HG03139 (cell line): ENCODE measurements at regions not wholly inside any gene's neighbourhood (a gene's known extent, or its start where the extent isn't known, plus 50 kb on each side); places are given as distances from the start of the nearest gene placed in this dataset.
"Not testable (repeated sequence)": the region's sequence is repeated elsewhere in the genome, so short reads cannot be mapped to it uniquely, and the experiment has no call there.

Source experiments
- ATAC-seq: cut with Tn5 transposase; IDR thresholded peaks from one replicate; pipeline ENCODE4 v1.9.1; 2021; ENCODE audit not compliant: unreplicated experiment

DNA sequence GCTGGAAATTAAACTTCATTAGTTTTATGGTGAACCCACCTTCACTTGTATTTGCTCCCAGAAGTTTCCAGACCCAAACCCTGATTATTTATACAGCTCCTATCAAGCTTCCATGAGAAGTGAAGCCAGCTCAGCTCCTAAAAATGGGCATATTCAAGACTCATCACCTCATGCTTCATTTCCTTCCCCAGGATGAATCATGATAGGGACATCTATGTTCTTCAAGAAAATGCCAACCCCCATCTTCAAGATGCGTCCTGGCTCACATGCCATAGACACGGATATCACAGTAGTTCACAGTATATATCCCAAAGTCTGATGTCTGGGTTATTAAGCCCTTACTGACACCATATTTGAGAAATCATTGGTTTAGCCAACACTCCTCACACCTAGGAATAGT lies 217.6 kb downstream of the NPR3 start:
- no peak for ATAC-seq

DNA sequence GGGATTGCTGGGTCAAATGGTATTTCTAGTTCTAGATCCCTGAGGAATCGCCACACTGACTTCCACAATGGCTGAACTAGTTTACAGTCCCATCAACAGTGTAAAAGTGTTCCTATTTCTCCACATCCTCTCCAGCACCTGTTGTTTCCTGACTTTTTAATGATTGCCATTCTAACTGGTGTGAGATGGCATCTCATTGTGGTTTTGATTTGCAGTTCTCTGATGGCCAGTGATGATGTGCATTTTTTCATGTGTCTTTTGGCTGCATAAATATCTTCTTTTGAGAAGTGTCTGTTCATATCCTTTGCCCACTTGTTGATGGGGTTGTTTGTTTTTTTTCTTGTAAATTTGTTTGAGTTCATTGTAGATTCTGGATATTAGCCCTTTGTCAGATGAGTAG lies 220.3 kb downstream of the NPR3 start:
- ATAC-seq: not testable (repeated sequence)

DNA sequence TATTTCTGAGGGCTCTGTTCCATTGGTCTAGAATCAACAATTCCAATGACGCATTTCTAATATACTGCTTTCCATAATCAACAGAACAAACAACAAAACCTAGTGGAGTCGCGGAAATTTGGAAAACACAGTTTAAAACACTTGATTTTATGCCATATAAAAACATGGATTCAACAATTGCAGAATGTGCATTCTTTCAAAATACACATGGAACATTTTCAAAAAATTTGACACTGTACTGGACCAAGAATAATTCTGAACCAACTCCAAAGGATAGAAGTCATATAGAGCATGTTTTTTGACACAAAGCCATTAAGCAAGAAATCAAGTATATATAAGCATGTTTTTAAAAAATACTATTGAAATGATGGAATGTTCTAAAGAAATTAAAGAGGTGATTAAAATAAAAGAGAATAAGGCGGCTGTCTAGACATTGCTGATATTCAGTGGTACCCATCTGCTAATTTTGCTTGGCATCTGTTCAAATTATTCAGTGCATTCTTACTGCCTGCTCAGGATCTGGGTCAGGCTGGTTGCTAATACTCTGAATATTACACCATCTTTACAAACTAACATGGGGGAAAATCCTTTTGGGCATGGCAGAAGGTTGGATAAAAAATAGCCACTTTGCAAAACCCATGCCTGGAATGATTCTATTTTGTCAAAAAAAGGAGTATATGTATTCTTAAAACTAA lies 221.3 kb downstream of the NPR3 start:
- no peak for ATAC-seq

DNA sequence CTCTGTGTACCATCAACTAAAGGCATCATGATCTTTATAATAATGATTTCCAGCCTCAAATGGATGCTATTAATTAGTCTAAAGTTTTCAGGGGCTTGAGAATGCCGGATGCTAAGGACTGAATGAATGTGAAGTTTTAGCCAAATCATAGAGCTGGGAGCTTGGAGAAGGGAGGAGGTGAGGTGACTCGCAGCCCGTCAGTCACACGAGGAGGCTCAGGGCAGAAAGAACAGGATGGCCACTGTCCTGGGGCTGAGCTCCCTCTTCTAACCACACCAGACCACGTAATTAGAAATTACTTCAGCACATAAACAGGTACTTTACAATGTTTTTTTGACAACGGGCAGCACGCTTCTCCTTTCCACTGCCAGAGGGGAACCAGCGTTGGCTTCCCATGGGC lies 222.6 kb downstream of the NPR3 start:
- ATAC-seq: no peak

DNA sequence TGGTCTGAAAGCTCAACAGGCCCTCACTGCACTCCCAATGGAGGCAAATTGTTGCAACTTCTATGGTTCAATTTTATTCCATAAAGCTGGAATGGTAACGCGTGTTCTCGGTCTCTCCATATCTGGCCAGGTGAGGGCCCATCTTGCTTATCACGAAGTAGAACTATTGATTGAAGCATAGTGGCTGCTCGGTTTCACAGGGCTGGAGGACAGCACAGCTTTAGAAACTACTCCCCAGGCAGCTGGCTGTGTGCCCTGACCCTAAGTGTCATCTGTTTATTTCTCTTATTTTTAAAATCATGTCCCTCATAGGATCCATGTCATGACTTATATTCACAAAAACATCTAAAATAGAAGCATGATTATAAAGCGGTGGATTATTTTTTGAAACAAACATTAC lies 223.4 kb downstream of the NPR3 start:
- no peak for ATAC-seq

DNA sequence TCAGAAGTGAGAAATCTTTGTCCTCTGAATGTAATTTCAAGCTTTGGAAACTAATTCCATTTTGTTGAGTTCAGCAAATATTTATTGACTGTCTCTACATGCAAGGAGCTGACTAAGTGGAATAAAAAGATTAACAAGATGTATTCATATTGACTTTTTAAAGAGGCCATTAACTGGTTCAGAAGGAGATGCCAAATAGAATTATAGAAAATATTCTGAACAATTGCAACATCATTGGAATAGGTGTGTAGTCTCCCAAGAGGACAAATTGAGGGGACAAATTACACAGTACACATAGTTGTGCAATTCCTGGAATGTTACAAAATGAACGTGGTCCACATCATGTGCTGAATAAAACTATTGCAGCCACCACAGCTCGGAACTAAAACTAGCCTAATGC lies 224.2 kb downstream of the NPR3 start:
- ATAC-seq: no peak

DNA sequence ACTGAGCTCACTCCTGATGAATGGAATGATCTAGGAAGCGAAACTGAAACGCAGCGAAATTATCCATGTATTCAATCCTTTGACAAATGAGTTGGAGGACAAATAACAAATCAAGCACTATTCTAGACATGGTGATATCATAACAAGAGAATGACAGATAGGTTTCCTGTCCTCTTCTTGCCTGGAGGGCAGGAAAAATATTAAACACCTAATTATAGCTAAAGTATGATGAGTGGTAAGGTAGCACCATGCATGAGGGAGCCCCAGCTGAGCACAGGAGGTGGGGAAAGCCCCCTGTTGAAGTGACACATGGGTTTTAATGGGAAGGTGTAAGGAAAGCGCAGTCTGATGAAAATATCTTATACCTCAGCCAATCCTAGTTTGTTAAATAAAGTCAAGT lies 225.2 kb downstream of the NPR3 start:
- ATAC-seq: no peak

DNA sequence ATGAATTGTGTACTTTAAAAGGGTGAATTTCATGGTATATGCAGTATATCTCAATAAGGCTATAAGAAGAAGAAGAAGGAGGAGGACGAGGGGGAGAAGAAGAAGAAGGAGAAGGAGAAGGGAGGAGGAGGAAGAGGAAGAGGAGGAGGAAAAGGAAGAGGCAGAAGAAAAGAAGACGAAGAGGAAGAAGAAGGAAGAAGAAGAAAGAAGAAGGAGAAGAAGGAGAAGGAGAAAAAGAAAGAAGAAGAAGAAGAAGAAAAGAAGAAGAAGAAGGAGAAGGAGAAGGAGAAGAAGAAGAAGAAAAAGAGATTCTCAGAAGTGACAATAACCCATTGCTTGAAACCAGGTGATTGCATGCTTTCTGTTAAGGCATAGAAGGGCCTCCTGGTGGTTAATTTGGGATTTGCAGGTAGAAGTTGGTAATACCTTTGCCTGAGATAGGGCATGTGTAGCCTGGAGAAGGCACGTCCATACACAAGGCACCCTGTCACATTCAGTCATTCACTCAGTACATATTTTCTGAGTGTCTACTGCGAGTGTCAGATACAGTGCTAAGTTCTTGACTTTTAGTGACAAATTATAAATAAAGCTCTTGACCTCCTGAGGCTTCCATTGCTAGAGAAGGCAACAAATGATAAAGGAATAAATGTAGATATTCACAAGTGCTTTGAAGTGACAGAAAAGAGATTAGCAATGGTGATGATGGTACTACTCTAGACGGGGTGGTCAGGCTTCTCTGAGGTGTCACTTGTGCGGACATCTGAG lies 231.3 kb downstream of the NPR3 start:
- peak; percentile 77 for ATAC-seq

DNA sequence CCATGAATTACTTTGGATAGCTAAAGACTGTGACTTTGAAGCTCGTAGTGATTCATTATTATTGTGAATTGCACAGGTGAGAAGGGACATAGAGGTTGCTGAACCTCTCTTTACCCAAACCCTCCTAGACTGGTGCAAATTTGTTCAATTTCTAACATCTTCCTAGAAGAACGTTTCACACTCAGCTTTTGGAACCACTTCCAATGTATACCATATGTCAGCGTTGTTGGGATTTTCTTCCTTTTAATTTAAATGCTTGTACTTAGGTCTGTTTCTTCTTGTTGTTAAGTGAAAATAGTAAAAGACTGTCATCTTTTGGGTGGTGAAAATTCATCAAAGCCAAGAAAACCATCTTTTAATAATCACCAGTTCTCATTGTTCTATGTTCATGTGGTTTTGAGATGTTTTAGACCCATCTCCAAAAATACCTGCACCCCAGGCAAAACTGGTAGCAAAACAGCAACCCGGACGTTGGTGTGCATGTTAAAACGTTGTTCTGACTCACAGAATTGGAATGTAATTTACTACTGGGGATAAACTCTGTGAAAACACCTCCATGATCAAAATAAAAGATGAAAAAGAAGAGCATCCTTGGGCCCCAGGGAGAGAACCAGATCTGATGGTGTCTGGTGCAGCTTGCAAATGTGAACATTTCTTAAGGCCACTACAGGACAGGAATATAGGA lies 238.3 kb downstream of the NPR3 start:
- no peak for ATAC-seq

DNA sequence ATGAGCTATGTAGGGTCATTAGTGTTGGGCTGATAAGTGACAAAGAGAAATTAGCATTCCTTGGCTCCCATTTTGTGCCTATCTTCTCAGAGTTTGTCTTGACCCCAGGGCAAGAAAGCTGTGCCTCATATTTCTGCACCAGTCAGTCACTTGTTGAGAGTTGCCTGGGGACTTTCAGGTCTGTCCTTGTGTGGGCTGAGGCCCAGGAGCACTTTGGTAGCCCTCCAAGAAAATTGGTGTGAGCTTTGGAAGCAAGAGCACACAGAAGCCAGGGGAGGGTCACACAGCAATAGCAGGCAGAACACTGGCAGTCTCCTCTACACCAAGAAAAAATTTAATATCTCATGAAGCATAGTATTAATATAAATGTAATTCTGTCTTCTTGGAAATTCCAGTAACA lies 239.9 kb downstream of the NPR3 start:
- no peak for ATAC-seq

DNA sequence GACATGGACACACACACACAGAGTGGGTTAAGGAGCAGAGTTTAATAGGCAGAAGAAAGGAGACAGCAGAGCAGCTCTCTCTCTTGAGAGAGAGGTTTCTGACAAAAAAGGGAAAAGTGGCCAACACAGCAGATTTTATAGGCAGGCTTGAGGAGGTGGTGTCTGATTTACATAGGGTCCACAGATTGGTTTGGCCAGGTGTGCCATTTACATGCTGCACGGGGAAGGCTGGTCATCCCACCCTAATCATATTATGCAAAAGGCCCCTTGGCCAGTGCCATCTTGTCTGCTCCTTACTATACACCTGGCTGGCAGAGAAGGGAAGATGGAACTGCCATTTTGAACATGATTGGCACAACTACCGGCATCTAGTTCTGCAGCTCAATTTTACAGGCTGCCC lies 240.8 kb downstream of the NPR3 start:
- no peak for ATAC-seq

DNA sequence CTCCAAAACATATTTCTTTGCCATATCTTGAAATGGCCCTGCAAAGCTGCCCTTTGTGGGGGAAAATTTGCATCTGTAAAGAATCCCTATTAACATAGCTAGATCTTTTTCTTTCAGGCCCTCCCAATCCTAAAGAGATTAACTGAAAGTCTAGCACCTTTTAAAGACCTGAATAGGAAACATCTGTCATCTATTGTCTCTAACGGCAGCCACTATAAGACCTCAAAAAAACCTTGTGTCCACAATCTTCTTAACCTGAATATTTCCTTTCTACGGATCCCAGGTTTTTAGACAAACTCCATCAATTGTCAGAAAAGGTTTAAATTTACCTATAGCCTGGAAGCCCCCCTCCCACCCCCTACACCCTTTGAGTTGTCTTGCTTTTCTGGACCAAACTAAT lies 241.3 kb downstream of the NPR3 start:
- ATAC-seq: not testable (repeated sequence)

DNA sequence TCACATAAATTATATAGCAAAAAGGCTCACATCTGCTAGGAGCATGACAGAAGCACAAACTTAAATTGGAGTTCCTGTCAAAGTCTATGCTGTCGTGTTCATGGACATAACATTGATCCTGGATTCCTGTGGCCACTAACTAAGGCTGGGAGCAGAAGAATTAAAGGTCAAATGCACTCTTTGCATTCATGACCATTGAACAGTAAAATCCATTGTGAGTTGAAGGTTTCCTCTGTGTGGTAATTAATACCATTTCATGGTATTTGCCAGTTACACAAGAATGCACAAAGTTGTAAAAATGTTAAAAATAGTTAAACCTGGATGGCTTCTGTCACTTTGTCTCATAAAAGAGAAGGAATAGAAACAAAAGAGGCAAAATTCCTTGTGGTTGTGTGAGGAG lies 242.6 kb downstream of the NPR3 start:
- no peak for ATAC-seq

DNA sequence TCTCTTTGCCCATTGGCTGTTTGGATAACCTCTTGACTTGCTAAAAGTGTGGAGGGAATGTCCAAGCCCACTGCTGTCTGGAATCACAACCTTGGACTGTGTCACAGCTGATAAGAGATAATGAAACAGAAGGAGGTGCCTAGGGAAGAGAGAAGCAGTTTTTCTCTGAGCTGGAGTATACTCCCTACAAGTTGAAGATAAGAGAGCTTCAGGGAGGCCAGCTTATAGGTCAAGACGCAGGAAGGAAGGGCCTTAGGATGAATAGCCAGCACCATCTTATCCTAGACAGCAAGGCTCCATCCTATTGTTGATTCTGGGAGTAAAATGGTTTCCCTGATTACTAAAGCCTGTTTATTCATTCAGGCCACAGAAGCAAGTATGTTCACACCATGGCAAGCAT lies 244.7 kb downstream of the NPR3 start:
- ATAC-seq: no peak

DNA sequence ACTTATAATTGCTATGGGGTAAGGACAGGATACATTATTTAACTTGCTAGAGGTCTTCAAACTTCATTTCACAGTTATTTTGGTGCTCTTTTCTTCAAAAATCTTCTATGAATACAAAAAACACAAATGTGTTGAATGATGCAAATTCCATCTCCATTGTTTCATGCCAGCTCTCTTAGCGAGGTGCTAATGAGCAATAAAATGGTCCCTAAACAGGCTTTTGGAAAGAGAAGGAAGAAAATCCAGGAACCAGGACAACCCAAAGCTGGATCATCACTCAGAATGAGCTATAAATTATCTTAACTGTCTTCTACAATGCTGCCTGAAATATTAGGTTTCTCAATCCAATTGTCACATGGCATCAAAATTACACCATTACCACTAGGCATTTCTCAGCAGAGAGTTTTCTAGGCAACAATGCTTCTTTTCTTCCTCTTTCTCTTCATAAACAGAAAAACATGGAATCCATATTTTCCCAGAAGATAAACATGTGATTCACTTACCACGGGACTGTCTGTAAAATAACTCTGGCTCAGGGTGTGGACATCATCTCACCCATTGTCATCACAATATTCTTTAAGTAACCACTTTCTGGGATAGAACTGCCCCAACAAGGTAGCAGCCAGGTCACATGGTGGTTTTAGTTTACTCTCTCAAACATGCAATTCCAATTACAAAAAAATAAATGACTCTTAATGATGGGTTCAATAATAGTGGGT lies 249.4 kb downstream of the NPR3 start:
- ATAC-seq: no peak

DNA sequence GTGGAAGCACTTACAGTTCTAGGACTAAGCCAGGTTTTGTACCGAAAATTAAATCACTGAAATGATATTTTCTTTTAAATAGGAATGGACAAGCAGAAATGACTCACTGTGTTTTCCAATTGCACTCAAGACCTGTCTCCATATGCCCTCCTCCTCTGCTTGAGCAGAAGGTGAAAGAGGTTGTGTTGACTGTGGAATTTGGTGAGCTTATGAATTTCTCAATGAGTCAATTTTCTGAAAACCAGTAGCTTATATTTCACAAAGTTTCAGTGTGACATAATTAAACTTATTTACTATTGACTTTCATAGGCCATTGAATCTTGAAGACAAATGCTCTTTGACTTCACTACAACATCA lies 249.9 kb downstream of the NPR3 start:
- no peak for ATAC-seq

DNA sequence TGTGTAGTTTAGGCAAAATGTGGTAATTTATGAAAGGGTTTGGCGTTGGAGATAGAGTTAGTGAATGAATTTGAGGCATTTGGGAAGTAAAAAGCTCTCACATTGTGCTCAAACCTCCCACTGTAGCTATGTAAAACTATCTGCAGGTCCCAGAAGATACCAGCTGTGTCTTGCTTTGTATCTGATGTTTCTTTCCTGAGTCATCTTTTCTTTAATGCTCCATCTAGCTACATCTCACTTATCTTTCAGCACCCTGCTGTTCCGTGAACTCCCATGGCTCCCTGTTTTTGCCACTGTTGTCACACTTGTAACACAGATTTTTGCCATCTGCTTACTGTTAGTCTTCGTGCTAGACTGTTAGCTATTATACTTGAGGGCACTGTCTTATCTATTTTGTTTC lies 253.1 kb downstream of the NPR3 start:
- ATAC-seq: no peak

DNA sequence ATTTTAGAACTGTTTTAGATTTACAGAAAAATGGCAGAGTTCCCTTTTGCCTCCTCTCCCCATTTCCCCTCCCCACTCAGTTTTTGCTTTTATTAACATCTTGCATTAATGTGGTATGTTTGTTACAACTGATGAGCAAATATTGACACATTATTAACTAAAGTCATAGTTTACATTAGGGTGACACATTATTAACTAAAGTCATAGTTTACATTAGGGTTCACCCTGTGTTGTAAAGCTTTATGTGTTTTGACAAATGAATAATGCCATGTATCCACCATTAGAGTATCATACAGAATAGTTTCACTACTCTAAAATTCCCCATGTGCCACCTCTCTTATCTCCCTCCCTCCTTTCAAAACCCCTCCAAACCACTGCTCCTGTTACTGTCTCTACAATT lies 262.5 kb downstream of the NPR3 start:
- no peak for ATAC-seq

DNA sequence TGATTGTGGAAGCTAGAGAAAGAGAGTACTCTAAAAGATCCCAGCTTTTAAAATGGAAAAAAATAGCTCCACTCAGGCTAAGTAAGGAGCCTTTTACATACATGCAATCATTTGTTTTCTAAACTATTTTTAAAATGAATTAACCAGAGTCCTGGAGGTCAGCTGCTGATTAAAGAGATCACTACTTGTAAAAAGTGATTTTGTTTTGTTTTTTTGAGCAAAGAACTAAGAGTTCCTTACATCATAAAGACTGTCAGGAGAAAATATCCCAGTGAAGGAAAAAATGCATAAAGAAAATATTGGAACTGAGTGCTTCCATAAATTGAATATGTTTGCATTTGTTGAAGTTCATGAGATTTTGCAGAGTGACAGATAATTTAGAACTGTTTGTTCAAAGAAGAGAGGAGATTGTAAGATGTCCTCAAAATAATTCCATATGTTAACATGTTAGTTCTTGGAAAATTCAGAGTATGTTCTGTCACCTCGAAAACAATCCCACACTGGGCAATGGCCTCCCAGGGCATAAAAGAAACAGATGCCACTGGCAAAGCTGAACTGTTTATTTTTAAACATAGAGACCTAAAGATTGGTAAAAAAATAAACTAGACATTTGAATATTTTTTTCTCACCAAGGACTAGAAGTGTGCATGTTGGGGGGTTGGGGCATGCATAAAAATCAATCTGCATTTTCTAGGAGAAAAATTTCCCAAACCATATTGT lies 264.7 kb downstream of the NPR3 start:
- ATAC-seq: no peak

DNA sequence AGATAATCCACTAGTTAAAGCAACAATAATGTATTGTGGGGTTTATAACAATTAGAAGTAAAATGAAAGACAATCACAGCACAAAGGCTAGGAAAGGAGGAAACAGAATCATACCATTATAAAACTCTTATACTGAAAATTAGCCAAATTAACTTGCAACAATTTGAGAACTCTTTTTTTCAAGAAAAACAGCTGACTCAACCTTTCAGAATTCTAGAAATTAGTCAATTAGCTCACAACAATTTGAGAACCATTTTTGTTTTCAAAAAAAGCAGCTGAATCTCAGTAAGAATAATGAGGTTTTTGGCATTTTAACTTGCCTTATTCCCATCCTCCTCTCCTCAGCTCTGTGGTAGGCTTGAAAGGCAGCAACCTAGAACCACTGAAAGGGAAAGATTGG lies 269.9 kb downstream of the NPR3 start:
- ATAC-seq: no peak
